Activated B cell treated with CpG ODN at 0.5 μM for 24 hours (primary cell): ENCODE measurements at regions not wholly inside any gene's neighbourhood (a gene's known extent, or its start where the extent isn't known, plus 50 kb on each side); places are given as distances from the start of the nearest gene placed in this dataset.

Source experiments
- ATAC-seq: fragments of 200-7000 bp; cut with Tn5 transposase; one replicate; pipeline ENCODE4 v1.10.0; 2021; ENCODE audit warnings: low read depth, mild to moderate bottlenecking, moderate library complexity
- CTCF ChIA-PET: fragments of 350-600 bp; sonication (Branson Sonifier 250); formaldehyde crosslinking; loops from one replicate; lab custom pipeline; 2021; ENCODE audit warnings: antibody characterized with exemption; lab: Charles Lee
- POLR2A ChIA-PET: fragments of 350-600 bp; sonication (Branson Sonifier 250); formaldehyde crosslinking; loops from one replicate; lab custom pipeline; 2021; ENCODE audit warnings: antibody characterized with exemption; lab: Charles Lee
- DNase-seq: peaks from one replicate; pipeline ENCODE4 v3.0.0; 2022
- H3K27ac Mint-ChIP-seq: one replicate; pipeline ENCODE4 v1.8.0; 2020; ENCODE audit warnings: mixed read lengths
- H3K27me3 Mint-ChIP-seq: one replicate; pipeline ENCODE4 v1.8.0; 2021; ENCODE audit warnings: mixed read lengths
- H3K36me3 Mint-ChIP-seq: one replicate; pipeline ENCODE4 v1.8.0; 2021; ENCODE audit warnings: low read depth, mixed read lengths
- H3K4me1 Mint-ChIP-seq: one replicate; pipeline ENCODE4 v1.8.0; 2021; ENCODE audit warnings: mixed read lengths
- H3K4me3 Mint-ChIP-seq: one replicate; pipeline ENCODE4 v1.8.0; 2020; ENCODE audit warnings: mild to moderate bottlenecking, mixed read lengths
- H3K9me3 Mint-ChIP-seq: one replicate; pipeline ENCODE4 v1.8.0; 2020; ENCODE audit warnings: mixed read lengths
- intact Hi-C: fragments of 100-400 bp; cut with micrococcal nuclease; formaldehyde crosslinking; loops from one replicate; pipeline ENCODE4 v1.15.1; 2024
- TF ChIP-seq, protein P1 (sequence below): fragments of 200-600 bp; IDR thresholded peaks from one replicate; pipeline ENCODE4 v1.8.0; 2022; ENCODE audit warnings: antibody characterized with exemption, mild to moderate bottlenecking

DNA sequence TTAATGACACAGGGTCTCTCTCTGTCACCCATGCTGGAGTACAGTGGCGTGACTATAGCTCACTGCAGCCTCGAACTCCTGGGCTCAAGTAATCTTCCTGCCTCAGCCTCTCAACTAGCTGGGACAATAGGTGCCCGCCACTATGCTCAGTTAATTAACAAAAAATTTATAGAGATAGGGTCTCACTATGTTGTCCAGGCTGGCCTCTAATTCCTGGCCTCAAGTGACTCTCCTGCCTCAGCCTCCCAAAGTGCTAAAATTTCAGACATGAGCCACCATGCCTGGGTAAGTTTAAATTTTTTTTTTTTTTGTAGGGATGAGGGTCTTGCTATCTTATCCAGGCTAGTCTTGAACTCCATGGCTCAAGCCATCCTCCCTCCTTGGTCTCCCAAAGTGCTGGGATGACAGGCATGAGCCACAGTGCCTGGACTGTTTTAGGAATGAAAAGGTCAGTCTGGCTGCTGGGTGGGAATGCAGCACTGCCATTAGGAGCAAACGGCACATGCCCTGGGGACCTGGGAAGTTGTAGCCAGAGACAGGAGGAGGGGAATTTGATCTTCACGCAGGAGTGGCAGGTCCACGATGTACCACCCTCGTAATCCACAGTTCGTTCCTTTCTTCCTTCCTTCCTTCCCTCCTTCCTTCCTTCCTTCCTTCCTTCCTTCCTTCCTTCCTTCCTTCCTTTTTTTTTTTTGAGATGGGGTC, 106.7 kb downstream of the HAPSTR1 start:
- H3K27ac Mint-ChIP-seq = no peak overlapping the region
- H3K4me3 Mint-ChIP-seq = no peak overlapping the region
- H3K27me3 Mint-ChIP-seq = peaks cover 17% of the 10 kb centered on the region
- no peaks in the 10 kb centered on the region for H3K4me1 Mint-ChIP-seq
- ATAC-seq (no peak), DNase-seq (no peak)
- intact Hi-C loops = no loop called here
- ChIA-PET POLR2A (no interaction called here), CTCF (interaction anchor here (0.6 kb wide), 1 partner anchor 141 kb away, joined by 3 read pairs; no protein-coding TSS in a partner anchor)
- no peaks in the 10 kb centered on the region for H3K9me3 Mint-ChIP-seq
- H3K36me3 Mint-ChIP-seq = no peaks in the 10 kb centered on the region
- TF ChIP-seq, protein P1, sequence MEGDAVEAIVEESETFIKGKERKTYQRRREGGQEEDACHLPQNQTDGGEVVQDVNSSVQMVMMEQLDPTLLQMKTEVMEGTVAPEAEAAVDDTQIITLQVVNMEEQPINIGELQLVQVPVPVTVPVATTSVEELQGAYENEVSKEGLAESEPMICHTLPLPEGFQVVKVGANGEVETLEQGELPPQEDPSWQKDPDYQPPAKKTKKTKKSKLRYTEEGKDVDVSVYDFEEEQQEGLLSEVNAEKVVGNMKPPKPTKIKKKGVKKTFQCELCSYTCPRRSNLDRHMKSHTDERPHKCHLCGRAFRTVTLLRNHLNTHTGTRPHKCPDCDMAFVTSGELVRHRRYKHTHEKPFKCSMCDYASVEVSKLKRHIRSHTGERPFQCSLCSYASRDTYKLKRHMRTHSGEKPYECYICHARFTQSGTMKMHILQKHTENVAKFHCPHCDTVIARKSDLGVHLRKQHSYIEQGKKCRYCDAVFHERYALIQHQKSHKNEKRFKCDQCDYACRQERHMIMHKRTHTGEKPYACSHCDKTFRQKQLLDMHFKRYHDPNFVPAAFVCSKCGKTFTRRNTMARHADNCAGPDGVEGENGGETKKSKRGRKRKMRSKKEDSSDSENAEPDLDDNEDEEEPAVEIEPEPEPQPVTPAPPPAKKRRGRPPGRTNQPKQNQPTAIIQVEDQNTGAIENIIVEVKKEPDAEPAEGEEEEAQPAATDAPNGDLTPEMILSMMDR = no peak

DNA sequence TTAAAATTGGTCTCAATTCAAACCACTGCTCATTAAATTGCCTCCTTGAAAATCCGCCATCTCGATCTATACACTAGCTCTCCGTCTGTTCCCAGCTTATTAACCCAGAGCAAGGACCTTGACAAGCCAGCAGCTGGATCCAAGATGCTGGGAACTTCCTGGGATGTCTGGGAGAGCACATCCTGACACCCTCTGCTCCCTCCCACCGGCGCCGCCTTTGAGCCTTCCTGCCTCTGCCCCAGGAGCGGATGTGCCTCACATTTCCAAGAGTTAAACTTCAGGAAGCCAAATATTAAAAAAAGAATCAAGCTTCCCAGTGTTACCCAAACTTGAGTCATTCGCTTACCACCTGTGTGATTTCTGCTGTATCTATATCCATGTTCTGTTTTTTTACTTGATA, 107.9 kb downstream of the HAPSTR1 start:
- peaks cover 23% of the 10 kb centered on the region for H3K27me3 Mint-ChIP-seq
- H3K27ac Mint-ChIP-seq = no peak overlapping the region
- ChIA-PET POLR2A (no interaction called here), CTCF (no interaction called here)
- no peak overlapping the region for H3K4me3 Mint-ChIP-seq
- no peaks in the 10 kb centered on the region for H3K4me1 Mint-ChIP-seq
- DNase-seq (no peak), ATAC-seq (no peak)
- TF ChIP-seq, protein P1 = no peak
- no peaks in the 10 kb centered on the region for H3K36me3 Mint-ChIP-seq
- intact Hi-C loops = no loop called here
- no peaks in the 10 kb centered on the region for H3K9me3 Mint-ChIP-seq

DNA sequence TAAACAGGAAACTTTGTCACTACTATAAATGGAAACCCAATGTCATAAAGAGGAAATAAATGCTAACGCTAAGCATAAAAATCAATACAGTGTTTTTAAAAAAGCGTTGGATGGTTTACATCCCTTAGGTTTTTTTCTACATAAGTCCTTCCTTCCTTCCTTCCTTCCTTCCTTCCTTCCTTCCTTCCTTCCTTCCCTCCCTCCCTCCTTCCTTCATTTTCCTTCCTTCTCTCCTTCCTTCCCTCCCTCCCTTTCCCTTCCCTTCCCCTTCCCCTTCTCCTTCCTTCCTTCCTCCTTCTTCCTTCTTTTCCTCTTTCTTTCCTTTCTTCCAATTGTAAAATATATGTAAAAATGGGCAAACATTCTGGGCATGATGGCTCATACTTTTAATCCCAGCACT, 108.3 kb downstream of the HAPSTR1 start:
- POLR2A ChIA-PET = no interaction called here
- CTCF ChIA-PET = no interaction called here
- intact Hi-C loops = no loop called here
- H3K4me1 Mint-ChIP-seq = no peaks in the 10 kb centered on the region
- no peak overlapping the region for H3K4me3 Mint-ChIP-seq
- H3K9me3 Mint-ChIP-seq = no peaks in the 10 kb centered on the region
- H3K36me3 Mint-ChIP-seq = no peaks in the 10 kb centered on the region
- peaks cover 23% of the 10 kb centered on the region for H3K27me3 Mint-ChIP-seq
- no peak overlapping the region for H3K27ac Mint-ChIP-seq
- TF ChIP-seq, protein P1 = no peak
- no peak for DNase-seq
- no peak for ATAC-seq

DNA sequence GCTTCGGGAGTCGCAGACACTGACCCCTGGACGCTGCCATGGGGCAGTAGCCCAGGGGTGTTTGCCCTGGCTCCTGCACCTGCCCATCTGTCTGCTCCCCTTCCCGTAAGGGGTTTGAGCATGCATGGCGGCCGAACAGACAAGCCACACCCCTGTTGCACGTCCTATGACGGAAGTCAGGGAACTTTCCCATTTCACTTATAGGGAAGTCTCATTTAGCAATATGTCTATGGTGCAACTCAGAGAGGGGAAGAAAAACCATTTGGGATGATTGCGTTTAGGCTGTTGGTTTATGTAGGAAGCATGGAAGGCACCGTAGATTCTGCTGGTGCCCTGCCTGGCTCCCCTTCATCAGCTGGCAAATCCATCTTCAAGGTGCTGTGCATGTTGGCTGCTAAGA, 112.5 kb downstream of the HAPSTR1 start:
- intact Hi-C loops = no loop called here

DNA sequence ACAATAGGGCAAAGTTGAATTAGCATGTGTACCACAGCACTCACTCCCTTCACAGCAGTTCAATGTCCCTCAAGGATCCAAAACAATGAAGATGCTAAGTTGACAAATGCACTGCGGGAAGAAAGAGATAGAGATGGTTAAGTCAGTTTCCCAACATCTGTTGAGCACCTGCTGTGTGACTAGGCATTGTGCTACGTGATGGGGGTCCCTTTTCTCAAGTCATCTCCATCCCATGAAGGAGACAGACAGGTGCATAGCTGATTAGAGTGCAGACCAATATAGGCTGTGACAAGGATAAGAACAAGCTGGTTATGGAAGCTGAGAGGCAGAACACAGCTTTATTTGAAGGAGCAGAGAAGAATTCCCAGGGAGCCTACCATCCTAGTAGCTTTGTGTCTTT, 114.2 kb downstream of the HAPSTR1 start:
- Mint-ChIP-seq H3K4me1 (no peaks in the 10 kb centered on the region), H3K4me3 (no peak overlapping the region), H3K9me3 (no peaks in the 10 kb centered on the region), H3K36me3 (no peaks in the 10 kb centered on the region), H3K27me3 (peaks cover 11% of the 10 kb centered on the region), H3K27ac (no peak overlapping the region)
- no peak for ATAC-seq
- TF ChIP-seq, protein P1 = no peak
- POLR2A ChIA-PET = no interaction called here
- intact Hi-C loops = no loop called here
- no peak for DNase-seq
- CTCF ChIA-PET = no interaction called here

More for the DNA sequence above, 112.5 kb downstream of the HAPSTR1 start:
- Mint-ChIP-seq H3K27ac (no peak overlapping the region), H3K36me3 (no peaks in the 10 kb centered on the region), H3K4me3 (no peak overlapping the region), H3K9me3 (no peaks in the 10 kb centered on the region), H3K27me3 (peaks cover 17% of the 10 kb centered on the region), H3K4me1 (no peaks in the 10 kb centered on the region)
- ATAC-seq (no peak), DNase-seq (no peak)
- TF ChIP-seq, protein P1 = no peak
- CTCF ChIA-PET = no interaction called here
- POLR2A ChIA-PET = no interaction called here
